ENCODE measurements at regions not wholly inside any gene's neighbourhood (a gene's known extent, or its start where the extent isn't known, plus 50 kb on each side); places are given as distances from the start of the nearest gene placed in this dataset.

DNA sequence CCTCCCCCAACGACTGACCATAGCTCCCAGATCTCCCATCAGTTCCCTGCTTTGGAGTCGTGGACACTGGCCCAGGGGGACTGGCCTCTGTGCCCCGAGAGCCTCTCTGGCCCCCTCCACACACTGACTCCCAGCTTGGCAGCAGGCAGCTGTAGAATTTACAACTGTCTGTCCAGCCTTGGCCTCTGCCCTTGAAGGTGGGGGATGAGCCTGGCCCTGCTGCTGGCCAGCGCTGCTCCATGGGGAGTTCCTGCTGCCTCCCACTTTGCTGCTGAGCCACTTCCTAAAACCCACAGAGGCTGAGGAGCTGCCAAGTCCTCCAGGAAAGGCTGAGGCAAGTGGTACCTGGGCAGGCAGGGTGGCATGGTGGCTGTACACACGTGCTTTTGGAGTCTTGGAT is 147.1 kb downstream of the WDR11 start:
- no peaks in the 10 kb centered on the region for H3K4me1 ChIP-seq (ENCODE audit: control insufficient read depth, insufficient read depth, low read length)
- H3K4me3 ChIP-seq (ENCODE audit: low read depth, low read length), result no peak overlapping the region
- H3K27ac ChIP-seq (ENCODE audit: low read depth, low read length), result no peak overlapping the region
- H3K9me3 ChIP-seq (ENCODE audit: control insufficient read depth, insufficient read depth, low read depth, low read length), result peaks cover 4% of the 10 kb centered on the region; the same call in 1 of the 2 replicates
- no peaks in the 10 kb centered on the region for H3K36me3 ChIP-seq (ENCODE audit: control insufficient read depth, insufficient read depth, low read length)
- no peaks in the 10 kb centered on the region for H3K27me3 ChIP-seq (ENCODE audit: control insufficient read depth, insufficient read depth, low read length)
- no peak overlapping the region for H3K9ac ChIP-seq (ENCODE audit: low read length)

DNA sequence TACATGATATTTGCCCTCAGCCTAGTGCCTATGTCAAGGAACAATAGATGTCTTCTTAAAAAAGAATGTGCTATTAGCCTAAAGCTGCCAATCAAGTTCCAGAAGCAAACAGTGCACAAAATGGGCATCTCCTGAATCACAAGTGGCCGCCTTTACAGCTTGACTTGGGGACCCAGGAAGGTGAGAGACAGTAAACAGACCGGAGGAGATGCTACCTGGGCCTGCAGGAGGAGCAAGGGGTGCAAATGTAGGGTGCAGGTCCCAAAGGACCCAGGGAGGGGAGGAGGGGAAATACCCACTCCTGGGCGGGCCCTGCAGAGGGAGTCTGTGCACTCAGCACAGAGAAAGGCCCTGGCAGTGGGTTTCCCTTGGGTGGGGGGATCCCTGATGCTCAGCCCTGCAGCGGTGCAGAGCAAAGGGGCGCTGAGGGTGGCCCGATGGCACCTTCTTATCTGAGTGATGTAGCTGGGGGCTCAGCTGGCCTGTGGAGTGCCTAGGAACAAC is 147.7 kb downstream of the WDR11 start:
- Histone ChIP-seq H3K4me1 (ENCODE audit: control insufficient read depth, insufficient read depth, low read length) (no peaks in the 10 kb centered on the region), H3K27ac (ENCODE audit: low read depth, low read length) (no peak overlapping the region), H3K36me3 (ENCODE audit: control insufficient read depth, insufficient read depth, low read length) (no peaks in the 10 kb centered on the region), H3K4me3 (ENCODE audit: low read depth, low read length) (no peak overlapping the region), H3K9me3 (ENCODE audit: control insufficient read depth, insufficient read depth, low read depth, low read length) (peaks cover 10% of the 10 kb centered on the region; the same call in 1 of the 2 replicates), H3K9ac (ENCODE audit: low read length) (no peak overlapping the region), H3K27me3 (ENCODE audit: control insufficient read depth, insufficient read depth, low read length) (no peaks in the 10 kb centered on the region)

DNA sequence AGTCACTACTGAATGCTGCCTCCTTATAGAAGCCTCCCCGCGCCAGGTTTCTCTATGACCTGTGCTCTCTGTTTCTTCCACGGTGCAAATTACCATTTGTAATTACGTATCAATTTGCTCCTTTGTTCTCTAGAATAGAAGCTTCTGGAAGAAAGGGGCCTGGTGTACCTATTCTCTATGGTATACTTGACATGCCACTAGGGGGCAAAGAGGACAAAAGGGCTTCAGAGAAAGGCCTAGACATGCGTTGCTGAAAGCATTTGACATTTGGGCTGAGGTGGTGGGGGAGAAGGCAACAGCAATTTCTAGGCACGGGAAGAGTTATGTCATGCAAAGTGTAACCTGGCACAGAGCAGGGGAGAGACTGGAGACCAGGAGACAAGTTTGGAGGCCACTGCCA is 148.7 kb downstream of the WDR11 start:
- Histone ChIP-seq H3K36me3 (ENCODE audit: control insufficient read depth, insufficient read depth, low read length) (no peaks in the 10 kb centered on the region), H3K27ac (ENCODE audit: low read depth, low read length) (no peak overlapping the region), H3K9me3 (ENCODE audit: control insufficient read depth, insufficient read depth, low read depth, low read length) (peaks cover 19% of the 10 kb centered on the region), H3K9ac (ENCODE audit: low read length) (no peak overlapping the region), H3K27me3 (ENCODE audit: control insufficient read depth, insufficient read depth, low read length) (no peaks in the 10 kb centered on the region), H3K4me3 (ENCODE audit: low read depth, low read length) (no peak overlapping the region), H3K4me1 (ENCODE audit: control insufficient read depth, insufficient read depth, low read length) (no peaks in the 10 kb centered on the region)

DNA sequence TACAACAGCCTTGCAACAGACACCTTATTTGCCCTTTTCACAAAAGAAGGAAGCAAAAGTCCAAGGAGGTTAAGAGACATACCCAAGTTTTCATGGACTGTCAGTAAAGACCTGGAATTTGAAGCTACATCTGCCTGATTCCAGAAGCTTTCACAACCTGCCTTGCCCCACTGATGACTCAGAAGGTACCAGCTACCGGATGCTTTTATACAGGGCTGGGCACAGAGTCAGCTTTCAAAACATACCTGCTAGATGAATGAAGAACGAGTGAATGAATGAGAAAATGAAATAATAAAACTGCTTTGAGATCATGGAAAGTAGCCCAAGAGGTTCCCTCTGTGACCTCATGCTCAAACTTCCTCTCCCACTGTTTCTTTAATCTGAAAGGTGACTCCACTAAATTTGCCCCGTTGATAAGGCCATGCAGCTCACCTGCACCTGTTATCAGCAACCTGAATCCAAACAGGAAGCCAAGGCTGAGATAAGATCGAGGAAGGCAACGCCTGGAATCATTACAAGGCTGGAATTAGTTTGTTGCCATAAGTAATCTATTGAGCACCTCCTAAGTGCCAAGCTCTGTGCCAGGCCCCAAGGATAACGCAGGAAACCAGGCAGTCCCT is 151.5 kb downstream of the WDR11 start:
- no peaks in the 10 kb centered on the region for H3K4me1 ChIP-seq (ENCODE audit: control insufficient read depth, insufficient read depth, low read length)
- H3K27ac ChIP-seq (ENCODE audit: low read depth, low read length), result no peak overlapping the region
- H3K4me3 ChIP-seq (ENCODE audit: low read depth, low read length), result no peak overlapping the region
- no peaks in the 10 kb centered on the region for H3K36me3 ChIP-seq (ENCODE audit: control insufficient read depth, insufficient read depth, low read length)
- no peaks in the 10 kb centered on the region for H3K27me3 ChIP-seq (ENCODE audit: control insufficient read depth, insufficient read depth, low read length)
- H3K9ac ChIP-seq (ENCODE audit: low read length), result no peak overlapping the region
- H3K9me3 ChIP-seq (ENCODE audit: control insufficient read depth, insufficient read depth, low read depth, low read length), result peaks cover 39% of the 10 kb centered on the region

DNA sequence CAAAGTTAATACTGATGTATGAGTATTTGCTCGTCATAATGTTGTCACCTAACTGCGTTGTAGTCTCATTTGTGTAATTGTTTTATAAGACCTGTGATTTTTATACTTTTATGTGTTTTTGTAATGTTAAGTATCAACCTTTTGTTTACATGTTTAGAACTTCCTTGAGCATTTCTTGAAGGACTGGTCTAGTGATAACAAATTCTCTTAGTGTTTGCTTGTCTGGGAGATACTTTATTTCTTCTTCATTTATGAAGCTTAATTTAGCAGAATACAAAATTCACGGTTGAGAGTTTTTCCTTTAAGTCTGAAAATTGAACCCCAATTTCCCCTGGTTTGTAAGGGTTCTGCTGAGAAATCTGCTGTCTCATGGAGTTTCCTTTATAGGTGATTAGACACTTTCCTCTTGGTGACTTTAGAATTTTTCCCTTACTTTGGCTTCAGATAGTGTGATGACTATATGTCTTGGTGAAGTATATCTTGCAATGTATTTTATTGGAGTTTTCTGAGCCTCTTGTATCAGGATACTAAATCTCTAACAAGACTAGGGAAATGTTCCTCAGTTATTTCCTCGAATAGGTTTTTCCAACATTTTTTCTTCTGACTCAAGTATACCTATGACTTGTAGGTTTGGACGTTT is 154.9 kb downstream of the WDR11 start:
- H3K27ac ChIP-seq (ENCODE audit: low read depth, low read length), result no peak overlapping the region
- H3K27me3 ChIP-seq (ENCODE audit: control insufficient read depth, insufficient read depth, low read length), result no peaks in the 10 kb centered on the region
- H3K4me1 ChIP-seq (ENCODE audit: control insufficient read depth, insufficient read depth, low read length), result no peaks in the 10 kb centered on the region
- H3K36me3 ChIP-seq (ENCODE audit: control insufficient read depth, insufficient read depth, low read length), result no peaks in the 10 kb centered on the region
- H3K9ac ChIP-seq (ENCODE audit: low read length), result no peak overlapping the region
- no peak overlapping the region for H3K4me3 ChIP-seq (ENCODE audit: low read depth, low read length)
- H3K9me3 ChIP-seq (ENCODE audit: control insufficient read depth, insufficient read depth, low read depth, low read length), result peaks cover 40% of the 10 kb centered on the region

DNA sequence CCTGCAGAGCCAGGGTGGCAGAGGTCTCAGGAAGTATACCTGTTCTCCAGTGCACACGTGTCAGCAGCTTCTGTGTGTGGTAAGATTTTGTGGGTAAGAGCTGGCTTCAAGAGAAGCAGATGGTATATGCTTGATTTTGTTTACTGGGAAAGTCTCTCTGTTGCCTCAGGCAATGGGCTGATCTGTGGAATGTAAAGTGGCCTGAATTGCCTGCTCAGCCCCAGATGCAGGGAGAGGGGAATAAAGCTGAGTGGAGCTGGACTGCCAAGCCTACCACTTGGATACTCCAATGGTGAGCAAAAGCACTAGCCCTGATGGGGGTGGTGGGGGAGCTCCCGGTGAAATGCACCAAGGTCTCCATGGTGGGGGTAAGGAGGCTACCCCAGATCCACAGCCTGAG is 156.1 kb downstream of the WDR11 start:
- Histone ChIP-seq H3K4me1 (ENCODE audit: control insufficient read depth, insufficient read depth, low read length) (no peaks in the 10 kb centered on the region), H3K4me3 (ENCODE audit: low read depth, low read length) (no peak overlapping the region), H3K9ac (ENCODE audit: low read length) (no peak overlapping the region), H3K27me3 (ENCODE audit: control insufficient read depth, insufficient read depth, low read length) (no peaks in the 10 kb centered on the region), H3K36me3 (ENCODE audit: control insufficient read depth, insufficient read depth, low read length) (no peaks in the 10 kb centered on the region), H3K27ac (ENCODE audit: low read depth, low read length) (no peak overlapping the region), H3K9me3 (ENCODE audit: control insufficient read depth, insufficient read depth, low read depth, low read length) (peaks cover 40% of the 10 kb centered on the region)

DNA sequence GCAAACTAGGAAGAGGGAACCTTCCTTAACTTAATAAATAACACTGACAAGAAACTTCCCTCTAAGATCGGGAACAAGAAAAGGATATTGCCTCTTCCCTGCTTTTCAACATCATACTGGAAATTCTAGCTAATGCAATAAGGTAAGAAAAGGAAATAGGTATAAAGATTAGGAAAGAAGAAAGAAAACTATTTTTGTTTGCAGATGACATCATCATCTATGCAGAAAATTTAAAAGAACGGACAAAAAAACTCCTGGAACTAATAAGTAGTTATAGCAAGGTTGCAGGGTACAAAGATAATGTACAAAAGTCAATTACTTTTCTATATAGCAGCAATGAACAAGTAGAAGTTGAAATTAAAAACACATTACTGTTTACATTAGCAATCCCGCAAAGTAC is 164.8 kb downstream of the WDR11 start:
- no peak overlapping the region for H3K27ac ChIP-seq (ENCODE audit: low read depth, low read length)
- no peaks in the 10 kb centered on the region for H3K4me1 ChIP-seq (ENCODE audit: control insufficient read depth, insufficient read depth, low read length)
- no peak overlapping the region for H3K9ac ChIP-seq (ENCODE audit: low read length)
- H3K36me3 ChIP-seq (ENCODE audit: control insufficient read depth, insufficient read depth, low read length), result no peaks in the 10 kb centered on the region
- H3K9me3 ChIP-seq (ENCODE audit: control insufficient read depth, insufficient read depth, low read depth, low read length), result 0 out of 2 replicates have a peak, but pooled peaks cover 11% of the 10 kb centered on the region
- H3K27me3 ChIP-seq (ENCODE audit: control insufficient read depth, insufficient read depth, low read length), result no peaks in the 10 kb centered on the region
- H3K4me3 ChIP-seq (ENCODE audit: low read depth, low read length), result no peak overlapping the region

DNA sequence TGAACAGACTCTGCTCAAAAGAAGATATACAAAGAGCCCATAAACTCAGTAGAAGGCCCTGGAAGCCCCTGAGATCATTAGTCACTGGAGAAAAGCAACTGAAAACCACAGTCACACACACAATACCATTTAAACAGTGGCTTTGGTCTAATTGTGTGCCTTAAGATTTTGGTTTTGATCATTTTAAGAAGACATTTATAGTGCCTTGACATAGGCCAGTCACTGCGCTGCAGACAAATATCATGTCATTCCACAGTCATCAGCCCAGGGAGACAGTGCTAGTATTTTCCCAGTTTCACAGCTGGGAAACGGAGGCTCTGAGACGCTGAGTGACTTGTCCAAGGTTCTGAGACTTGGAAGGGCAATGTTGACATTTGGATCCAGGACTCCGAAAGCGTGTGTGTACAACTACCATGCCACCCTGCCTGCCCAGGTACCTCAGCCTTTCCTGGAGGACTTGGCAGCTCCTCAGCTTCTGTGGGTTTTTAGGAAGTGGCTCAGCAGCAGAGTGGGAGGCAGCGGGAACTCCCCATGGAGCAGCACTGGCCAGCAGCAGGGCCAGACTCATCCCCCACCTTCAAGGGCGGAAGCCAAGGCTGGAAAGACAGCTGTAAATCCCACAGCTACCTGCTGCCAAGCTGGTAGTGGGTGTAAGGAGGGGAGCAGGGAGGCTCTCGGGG is 173.9 kb downstream of the WDR11 start:
- Histone ChIP-seq H3K9ac (ENCODE audit: low read length) (no peak overlapping the region), H3K4me1 (ENCODE audit: control insufficient read depth, insufficient read depth, low read length) (no peaks in the 10 kb centered on the region), H3K36me3 (ENCODE audit: control insufficient read depth, insufficient read depth, low read length) (no peaks in the 10 kb centered on the region)

DNA sequence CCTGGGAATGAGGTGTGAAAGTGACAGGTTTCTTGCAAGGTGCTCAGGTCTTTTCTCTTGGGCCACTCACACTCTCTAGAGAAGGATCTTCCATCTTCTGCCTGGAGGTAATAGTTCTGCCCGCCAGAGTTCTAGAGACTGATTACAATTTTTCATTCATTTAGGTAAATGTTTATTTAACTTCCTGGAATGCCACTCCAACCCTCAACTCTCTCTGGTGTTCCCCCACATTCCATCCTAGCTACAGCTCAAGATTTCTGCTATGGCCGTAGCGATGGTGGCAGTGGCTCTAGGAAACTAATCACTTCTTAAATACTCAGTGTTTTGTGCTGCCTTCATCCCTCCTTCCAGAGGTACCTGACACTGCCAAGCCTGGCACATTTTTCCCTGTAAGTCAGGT is 174.6 kb downstream of the WDR11 start:
- no peaks in the 10 kb centered on the region for H3K4me1 ChIP-seq (ENCODE audit: control insufficient read depth, insufficient read depth, low read length)
- H3K9ac ChIP-seq (ENCODE audit: low read length), result no peak overlapping the region
- H3K36me3 ChIP-seq (ENCODE audit: control insufficient read depth, insufficient read depth, low read length), result no peaks in the 10 kb centered on the region
- H3K4me3 ChIP-seq (ENCODE audit: low read depth, low read length), result no peak overlapping the region
- H3K9me3 ChIP-seq (ENCODE audit: control insufficient read depth, insufficient read depth, low read depth, low read length), result no peaks in the 10 kb centered on the region
- no peaks in the 10 kb centered on the region for H3K27me3 ChIP-seq (ENCODE audit: control insufficient read depth, insufficient read depth, low read length)
- no peak overlapping the region for H3K27ac ChIP-seq (ENCODE audit: low read depth, low read length)

More for the DNA sequence above, 173.9 kb downstream of the WDR11 start:
- no peak overlapping the region for H3K27ac ChIP-seq (ENCODE audit: low read depth, low read length)
- no peak overlapping the region for H3K4me3 ChIP-seq (ENCODE audit: low read depth, low read length)
- no peaks in the 10 kb centered on the region for H3K9me3 ChIP-seq (ENCODE audit: control insufficient read depth, insufficient read depth, low read depth, low read length)
- no peaks in the 10 kb centered on the region for H3K27me3 ChIP-seq (ENCODE audit: control insufficient read depth, insufficient read depth, low read length)

DNA sequence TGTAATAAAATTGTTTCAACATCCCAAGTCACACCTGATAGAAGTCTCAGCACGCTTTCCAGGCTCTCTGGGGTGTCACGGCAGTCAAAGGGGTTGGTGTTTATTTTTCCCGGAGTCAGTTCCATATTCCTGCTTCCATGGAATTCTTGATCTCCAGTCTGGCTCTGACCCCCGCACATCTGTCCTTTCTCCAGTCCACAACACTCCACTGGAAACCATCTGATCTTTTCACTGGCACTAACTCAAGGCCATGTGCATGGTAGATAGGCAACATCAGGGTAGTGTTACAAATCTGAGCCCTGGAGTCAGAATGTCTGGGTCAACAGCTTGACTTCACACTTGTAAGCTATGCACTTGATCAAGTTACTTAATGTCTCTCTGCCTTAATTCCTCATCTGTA is 176.2 kb downstream of the WDR11 start:
- no peaks in the 10 kb centered on the region for H3K9me3 ChIP-seq (ENCODE audit: control insufficient read depth, insufficient read depth, low read depth, low read length)
- H3K27me3 ChIP-seq (ENCODE audit: control insufficient read depth, insufficient read depth, low read length), result no peaks in the 10 kb centered on the region
- no peak overlapping the region for H3K9ac ChIP-seq (ENCODE audit: low read length)
- no peaks in the 10 kb centered on the region for H3K36me3 ChIP-seq (ENCODE audit: control insufficient read depth, insufficient read depth, low read length)
- no peak overlapping the region for H3K4me3 ChIP-seq (ENCODE audit: low read depth, low read length)
- no peaks in the 10 kb centered on the region for H3K4me1 ChIP-seq (ENCODE audit: control insufficient read depth, insufficient read depth, low read length)
- H3K27ac ChIP-seq (ENCODE audit: low read depth, low read length), result no peak overlapping the region

DNA sequence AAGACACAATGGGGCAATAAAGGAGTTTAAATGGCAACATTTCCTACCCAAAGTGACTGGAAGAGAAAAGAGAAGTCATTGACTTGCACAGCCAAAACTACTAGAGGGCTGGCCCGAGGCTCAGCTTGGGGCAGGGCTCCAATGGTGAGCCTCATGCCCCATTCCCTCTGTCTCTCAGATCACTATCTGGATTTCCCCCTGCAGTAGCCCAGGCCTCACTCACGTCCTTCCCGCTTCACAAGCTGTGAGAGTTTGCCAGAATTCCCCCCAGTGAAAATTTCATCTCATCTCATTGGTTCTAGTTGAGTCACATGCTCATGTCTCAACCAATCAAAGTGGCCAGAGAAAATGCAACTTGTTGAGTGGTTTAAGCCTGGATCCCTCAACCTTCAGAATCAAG is 181.3 kb downstream of the WDR11 start:
- Histone ChIP-seq H3K9me3 (ENCODE audit: control insufficient read depth, insufficient read depth, low read depth, low read length) (no peaks in the 10 kb centered on the region), H3K36me3 (ENCODE audit: control insufficient read depth, insufficient read depth, low read length) (no peaks in the 10 kb centered on the region), H3K27me3 (ENCODE audit: control insufficient read depth, insufficient read depth, low read length) (no peaks in the 10 kb centered on the region), H3K4me3 (ENCODE audit: low read depth, low read length) (no peak overlapping the region), H3K27ac (ENCODE audit: low read depth, low read length) (no peak overlapping the region), H3K4me1 (ENCODE audit: control insufficient read depth, insufficient read depth, low read length) (peaks cover 9% of the 10 kb centered on the region), H3K9ac (ENCODE audit: low read length) (no peak overlapping the region)

Data from HUES6 (cell line).